GM18858 (cell line): ENCODE measurements at regions not wholly inside any gene's neighbourhood (a gene's known extent, or its start where the extent isn't known, plus 50 kb on each side); places are given as distances from the start of the nearest gene placed in this dataset.

ENCODE experiments used
- ATAC-seq: cut with Tn5 transposase; IDR thresholded peaks from one replicate; pipeline ENCODE4 v1.9.1; 2021; ENCODE audit not compliant: unreplicated experiment

- no peak for ATAC-seq
These were observed 1118.8 kb downstream of the DTWD2 start for GRCh38 chr5:117869596-117869995.

- ATAC-seq: no peak
These were observed 1124.6 kb downstream of the DTWD2 start for GRCh38 chr5:117863586-117864296.

- no peak for ATAC-seq
These were observed 1127.8 kb downstream of the DTWD2 start for GRCh38 chr5:117860550-117860949.

GRCh38 chr5:117859176-117859575, 1129.2 kb downstream of the DTWD2 start:
- ATAC-seq: peak; percentile 69

- no peak for ATAC-seq
These were observed 1131.6 kb downstream of the DTWD2 start for GRCh38 chr5:117856713-117857112.

GRCh38 chr5:117837786-117838185, 1150.6 kb downstream of the DTWD2 start:
- ATAC-seq: no peak

- no peak for ATAC-seq
These were observed 1154.7 kb downstream of the DTWD2 start for GRCh38 chr5:117833691-117834090.

- no peak for ATAC-seq
These were observed 1158.7 kb downstream of the DTWD2 start for GRCh38 chr5:117829646-117830045.

- no peak for ATAC-seq
These were observed 1174.5 kb downstream of the DTWD2 start for GRCh38 chr5:117813850-117814249.

- ATAC-seq: no peak
These were observed 1175.5 kb downstream of the DTWD2 start for GRCh38 chr5:117812861-117813260.

GRCh38 chr5:117809251-117809650, 1179.1 kb downstream of the DTWD2 start:
- no peak for ATAC-seq

- no peak for ATAC-seq
These were observed 1183.3 kb downstream of the DTWD2 start for GRCh38 chr5:117805058-117805457.

- no peak for ATAC-seq
These were observed 1184.8 kb downstream of the DTWD2 start for GRCh38 chr5:117803533-117803932.

- ATAC-seq: no peak
These were observed 1186.8 kb downstream of the DTWD2 start for GRCh38 chr5:117801583-117801982.

- ATAC-seq: no peak
These were observed 1188.1 kb downstream of the DTWD2 start for GRCh38 chr5:117800261-117800660.

GRCh38 chr5:117794847-117795246, 1193.5 kb downstream of the DTWD2 start:
- no peak for ATAC-seq

GRCh38 chr5:117793963-117794362, 1194.4 kb downstream of the DTWD2 start:
- ATAC-seq: no peak

- no peak for ATAC-seq
These were observed 1195.9 kb downstream of the DTWD2 start for GRCh38 chr5:117792476-117792875.

GRCh38 chr5:117788596-117788995, 1199.8 kb downstream of the DTWD2 start:
- no peak for ATAC-seq

GRCh38 chr5:117779171-117779570, 1204.5 kb upstream of the SEMA6A start:
- no peak for ATAC-seq

GRCh38 chr5:117776977-117777376, 1202.4 kb upstream of the SEMA6A start:
- no peak for ATAC-seq

- ATAC-seq: no peak
These were observed 1195.3 kb upstream of the SEMA6A start for GRCh38 chr5:117769877-117770276.

GRCh38 chr5:117763271-117763670, 1188.6 kb upstream of the SEMA6A start:
- ATAC-seq: no peak
